ENCODE measurements at regions not wholly inside any gene's neighbourhood (a gene's known extent, or its start where the extent isn't known, plus 50 kb on each side); places are given as distances from the start of the nearest gene placed in this dataset.

- no peak overlapping the region for H3K23ac ChIP-seq (ENCODE audit: insufficient read length)
- H3K4me3 ChIP-seq (ENCODE audit: extremely low read depth in 1 of 4, insufficient read depth in 2 of 4, low read depth in 3 of 4, low read length in 4 of 4), result no peak overlapping the region
- H4K20me1 ChIP-seq (replicated peaks in 1 of 2; ENCODE audit: control insufficient read depth in 1 of 2, insufficient read depth in 2 of 2, low read length in 2 of 2), result peaks cover 0 to 4% of the 10 kb centered on the region in 2 experiments
- no peaks in the 10 kb centered on the region; a peak in 1 of 7 replicates for H3K27me3 ChIP-seq (replicated peaks in 1 of 4; ENCODE audit: control insufficient read depth in 3 of 4, extremely low read depth in 1 of 4, insufficient read depth in 3 of 4, low read length in 3 of 4)
- ChIA-PET CTCF (ENCODE audit: partially characterized antibody) (interaction anchor here (0.7 to 1.4 kb wide), 3 partner anchors 9 to 106 kb away, joined by 3 to 4 read pairs (median 3); no protein-coding TSS in a partner anchor), POLR2A (ENCODE audit: partially characterized antibody) (no interaction called here)
- H3K9ac ChIP-seq (replicated peaks in 1 of 4; ENCODE audit: extremely low read depth in 1 of 4, low read depth in 3 of 4, low read length in 3 of 4), result no peak overlapping the region
- no peaks in the 10 kb centered on the region for H3K9me3 ChIP-seq (ENCODE audit: insufficient read depth in 2 of 2, low read depth in 1 of 2, low read length in 1 of 2)
- no peaks in the 10 kb centered on the region for H3K79me2 ChIP-seq (ENCODE audit: control insufficient read depth in 1 of 2, insufficient read depth in 2 of 2, low read length in 2 of 2)
- DNase-seq (ENCODE audit: low read depth in 1 of 2, low spot score in 2 of 2) (no peak), FAIRE-seq (no peak)
- peaks cover 4% of the 10 kb centered on the region; the same call in 1 of the 2 replicates for H3K23me2 ChIP-seq (ENCODE audit: low read depth, low read length)
- H4K91ac ChIP-seq (replicated peaks; ENCODE audit: insufficient read length, low read length), result no peak overlapping the region
- H3K27ac ChIP-seq (ENCODE audit: low read depth, low read length), result no peak overlapping the region
- peaks cover 0 to 11% (median 4%) of the 10 kb centered on the region in 4 experiments; a peak in 3 of 7 replicates for H3K4me1 ChIP-seq (replicated peaks in 1 of 4; ENCODE audit: control insufficient read depth in 3 of 4, insufficient read depth in 4 of 4, low read length in 3 of 4)
- no peak overlapping the region for H3K4me2 ChIP-seq (ENCODE audit: insufficient read depth in 1 of 2, low read depth in 2 of 2, low read length in 2 of 2)
- H2BK20ac ChIP-seq (ENCODE audit: low read length), result no peak overlapping the region
- H3K56ac ChIP-seq (replicated peaks; ENCODE audit: insufficient read length, low read depth, low read length), result no peak overlapping the region
- no peaks in the 10 kb centered on the region for H3K79me1 ChIP-seq (ENCODE audit: low read depth, low read length)
- no peaks in the 10 kb centered on the region for H3K36me3 ChIP-seq (ENCODE audit: control insufficient read depth in 2 of 4, insufficient read depth in 4 of 4, low read length in 3 of 4)
- H2AK5ac ChIP-seq (ENCODE audit: low read depth, low read length), result no peak overlapping the region
- H2AFZ ChIP-seq (ENCODE audit: low read length), result no peak overlapping the region
- H3K14ac ChIP-seq (ENCODE audit: insufficient read length), result no peak overlapping the region
- no peak overlapping the region for H4K5ac ChIP-seq (ENCODE audit: insufficient read length, low read depth, low read length)
- H2BK12ac ChIP-seq (ENCODE audit: low read depth, low read length), result 0 out of 2 replicates have a peak overlapping the region, but pooled peaks have one; percentile 6
- H2BK5ac ChIP-seq (ENCODE audit: low read depth, low read length), result no peak overlapping the region
- H2BK120ac ChIP-seq (replicated peaks; ENCODE audit: low read depth, low read length), result no peak overlapping the region
- no peak overlapping the region for H3K4ac ChIP-seq (replicated peaks; ENCODE audit: insufficient read length, low read depth, low read length)
- H4K8ac ChIP-seq (ENCODE audit: extremely low read depth, insufficient read depth, low read length), result no peak overlapping the region
- TF ChIP-seq CBX8 (IDR thresholded peaks at IDR 0.05; ENCODE audit: borderline replicate concordance, low read depth, low read length), result no peak
- H2BK15ac ChIP-seq (ENCODE audit: low read length), result no peak overlapping the region
- WGBS, 2 experiments (ENCODE audit: extremely low coverage in 1 of 2, insufficient coverage in 1 of 2, insufficient read length in 1 of 2, insufficient replicate concordance in 2 of 2, low coverage in 1 of 2, low lambda C conversion rate in 2 of 2, missing lambda C conversion rate in 1 of 2), result 88% methylated on average over 28 of the region's 28 CpGs; no CpG with 5 or more reads in 1 of the 2 experiments
- no peak overlapping the region for H3K18ac ChIP-seq (ENCODE audit: extremely low read depth, low read length)
These were observed 113.1 kb upstream of the B3GAT1 start for GRCh38 chr11:134524896-134525845.
